GM18868 (cell line): ENCODE measurements at regions not wholly inside any gene's neighbourhood (a gene's known extent, or its start where the extent isn't known, plus 50 kb on each side); places are given as distances from the start of the nearest gene placed in this dataset.

Experiments used
- ATAC-seq: cut with Tn5 transposase; IDR thresholded peaks from one replicate; pipeline ENCODE4 v1.9.1; 2021; ENCODE audit warnings: mild to moderate bottlenecking, moderate library complexity; ENCODE audit not compliant: unreplicated experiment

- ATAC-seq: no peak
Measured at GRCh38 chr9:105828171-105828570, 133.8 kb downstream of the TMEM38B start.

DNA sequence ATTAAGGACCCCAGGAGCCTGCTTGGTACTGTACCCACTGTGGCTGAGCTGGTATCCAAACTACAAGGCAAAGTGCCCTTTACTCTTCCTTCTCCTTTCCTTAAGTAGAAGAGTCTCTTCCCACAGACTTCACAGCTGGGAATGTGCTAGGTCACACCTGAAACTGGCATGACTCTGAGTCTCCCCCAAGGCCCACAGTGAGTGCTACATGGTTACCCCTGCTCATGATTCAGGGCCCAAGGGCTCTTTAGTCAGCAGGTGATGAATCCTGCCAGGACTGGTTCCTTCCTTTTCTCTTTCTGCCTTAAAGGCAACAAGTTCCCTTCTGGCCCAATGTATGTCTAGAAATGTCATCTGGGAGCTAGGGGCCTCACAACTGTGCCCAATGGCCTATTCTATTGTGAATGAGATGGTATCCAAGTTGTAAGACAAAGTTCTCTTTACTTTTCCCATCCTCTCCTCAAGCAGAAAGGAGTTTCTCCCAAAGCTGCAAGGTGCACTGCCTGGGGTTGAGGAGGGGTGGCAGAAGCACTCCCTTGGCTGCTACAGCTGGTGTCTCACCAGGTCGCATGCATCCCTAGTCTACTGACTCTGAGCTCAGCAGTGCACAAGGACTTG is 134.4 kb downstream of the TMEM38B start:
- no peak for ATAC-seq

DNA sequence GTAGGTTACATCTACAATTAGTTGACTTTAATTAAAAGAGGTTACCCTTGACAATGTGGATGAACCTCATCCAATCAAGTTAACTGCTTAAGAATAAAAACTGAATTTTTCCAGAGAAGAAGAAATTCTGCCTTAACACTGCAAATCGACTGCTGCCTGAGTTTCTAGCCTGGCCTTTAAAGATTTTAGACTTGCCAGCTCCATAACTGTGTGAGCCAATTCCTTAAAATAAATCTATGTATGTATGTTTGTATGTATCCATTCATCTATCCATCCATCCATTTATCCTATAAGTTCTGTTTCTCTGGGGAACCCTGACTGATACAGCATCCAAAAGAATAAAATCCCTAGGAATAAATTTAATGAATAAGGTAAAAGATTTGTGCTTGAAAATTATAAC is 136.1 kb downstream of the TMEM38B start:
- no peak for ATAC-seq

DNA sequence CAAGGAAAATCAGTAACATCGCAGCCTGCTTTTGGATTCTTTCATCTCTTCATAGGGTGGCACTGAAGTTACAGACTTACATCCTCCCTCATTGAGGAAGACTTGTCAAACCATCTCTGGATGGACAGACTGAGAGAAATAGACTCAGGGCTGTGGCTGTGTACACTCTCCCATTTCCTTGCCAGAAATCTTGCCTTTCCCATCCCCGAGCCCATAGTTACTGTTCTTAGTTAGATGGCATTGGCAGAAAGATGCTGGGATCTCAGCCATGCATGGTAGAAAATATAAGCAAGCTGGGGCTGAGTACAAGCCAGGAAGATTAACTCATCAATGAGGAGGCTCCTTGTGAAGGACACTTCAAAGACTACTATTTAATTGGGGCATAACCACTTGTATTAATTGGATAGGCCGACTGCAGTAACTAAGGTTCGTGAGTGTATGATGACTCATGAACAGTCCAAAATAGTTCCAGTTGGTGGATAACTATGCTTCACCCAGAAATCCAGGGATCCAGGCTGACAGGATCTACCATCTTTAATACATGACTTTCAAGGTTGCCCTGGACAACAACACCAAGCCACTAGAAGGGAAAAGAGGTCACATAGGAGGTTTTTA is 137.9 kb downstream of the TMEM38B start:
- no peak for ATAC-seq

DNA sequence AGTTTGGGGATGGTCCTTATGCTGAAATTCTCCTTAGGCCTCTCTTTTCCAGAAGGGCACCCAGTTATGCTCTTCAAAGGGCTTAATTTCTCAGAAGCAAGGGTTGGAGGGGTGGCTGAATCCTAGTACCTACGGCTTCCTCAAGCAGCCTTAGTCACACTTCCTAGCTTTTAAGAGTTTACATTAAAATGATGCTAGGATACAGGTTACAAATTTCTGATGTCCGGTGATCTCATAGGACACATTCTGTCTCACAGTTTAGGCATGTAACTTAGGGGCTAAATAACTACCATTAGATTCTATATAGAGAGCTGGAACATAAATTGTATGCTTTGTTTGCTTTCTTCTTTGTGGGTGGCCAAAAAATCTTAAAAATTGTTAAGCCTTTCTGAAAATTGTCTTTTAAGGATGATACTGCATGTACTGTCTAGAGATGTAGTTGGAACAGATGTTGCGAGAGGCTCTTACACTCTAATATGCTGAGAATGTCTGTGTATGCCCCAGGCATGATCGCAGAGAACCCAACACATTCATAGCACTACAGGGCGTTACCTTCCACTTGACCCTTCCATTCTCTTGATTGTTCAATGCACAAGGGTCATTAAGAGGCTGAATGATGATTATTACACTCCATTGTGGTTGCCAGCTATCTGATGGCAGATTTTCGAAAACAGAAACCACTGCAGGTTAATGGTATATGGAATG is 139.1 kb downstream of the TMEM38B start:
- no peak for ATAC-seq

DNA sequence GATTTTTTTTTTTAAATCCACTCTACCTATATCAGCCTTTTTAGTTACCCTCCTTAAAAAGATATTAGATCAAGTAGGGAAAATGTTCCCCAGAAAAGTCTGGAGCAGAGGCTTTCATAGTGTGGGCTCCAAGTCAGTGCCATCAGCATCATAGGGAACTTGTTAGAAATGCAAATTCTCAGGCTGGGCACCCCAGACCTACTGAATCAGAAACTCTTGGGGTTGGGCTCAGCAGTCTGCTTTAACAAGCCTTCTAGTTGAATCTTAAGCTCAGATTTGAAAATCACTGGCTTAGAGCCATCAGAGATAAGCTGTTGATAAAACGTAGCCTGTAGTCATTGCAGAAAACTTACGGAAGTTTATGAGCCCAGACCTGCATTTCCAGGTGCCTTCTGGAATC is 140.1 kb downstream of the TMEM38B start:
- no peak for ATAC-seq

GRCh38 chr9:105835721-105836120 is 141.4 kb downstream of the TMEM38B start:
- no peak for ATAC-seq

GRCh38 chr9:105836936-105837660 is 142.8 kb downstream of the TMEM38B start:
- ATAC-seq: no peak

DNA sequence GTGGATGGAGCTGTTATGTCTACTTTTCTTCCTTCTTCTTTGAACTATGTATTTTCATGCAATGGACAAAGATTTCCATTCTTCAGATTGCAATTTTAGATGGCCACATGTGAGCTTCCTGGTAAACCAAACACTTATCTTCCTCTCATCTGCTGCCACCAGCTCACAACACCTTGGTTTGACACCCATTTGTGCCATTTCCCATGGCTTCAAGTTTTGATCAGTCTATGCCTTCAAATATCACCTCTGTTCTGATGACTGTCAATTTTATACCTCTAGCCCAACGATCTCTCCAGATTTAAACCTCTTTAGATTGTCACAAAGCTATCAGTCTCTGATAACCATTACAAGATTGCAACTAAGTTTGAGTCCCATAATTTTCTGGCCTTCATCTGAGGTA is 147.2 kb downstream of the TMEM38B start:
- no peak for ATAC-seq

DNA sequence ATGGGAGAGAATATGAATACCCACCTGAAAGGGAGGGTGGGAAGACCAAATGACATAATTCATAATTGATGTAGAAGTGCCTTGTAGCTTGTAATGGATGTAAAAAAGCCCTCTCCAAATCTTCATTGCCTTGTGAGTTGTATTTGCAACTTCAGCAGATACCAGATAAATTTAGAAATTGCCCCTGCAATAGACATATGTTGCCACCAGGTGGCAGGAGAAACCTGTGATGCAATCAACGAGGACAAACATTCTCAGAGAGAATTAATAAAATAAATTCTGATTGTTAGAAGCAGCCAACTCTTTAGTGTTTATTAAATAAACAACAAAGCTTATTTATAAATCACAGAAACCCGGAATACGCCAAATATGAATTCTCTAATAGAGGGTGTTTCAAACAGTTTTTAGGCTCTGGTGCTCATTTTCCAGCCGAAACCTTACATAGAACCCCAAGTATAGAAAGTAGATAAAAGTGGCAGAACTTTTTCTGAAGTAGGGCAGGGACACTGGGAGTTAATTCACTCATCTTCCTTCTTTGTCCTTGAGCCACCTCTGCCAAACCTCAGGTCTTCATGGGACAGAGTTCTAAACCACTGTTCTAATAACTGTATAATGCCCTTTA is 147.8 kb downstream of the TMEM38B start:
- peak; percentile 56 for ATAC-seq

DNA sequence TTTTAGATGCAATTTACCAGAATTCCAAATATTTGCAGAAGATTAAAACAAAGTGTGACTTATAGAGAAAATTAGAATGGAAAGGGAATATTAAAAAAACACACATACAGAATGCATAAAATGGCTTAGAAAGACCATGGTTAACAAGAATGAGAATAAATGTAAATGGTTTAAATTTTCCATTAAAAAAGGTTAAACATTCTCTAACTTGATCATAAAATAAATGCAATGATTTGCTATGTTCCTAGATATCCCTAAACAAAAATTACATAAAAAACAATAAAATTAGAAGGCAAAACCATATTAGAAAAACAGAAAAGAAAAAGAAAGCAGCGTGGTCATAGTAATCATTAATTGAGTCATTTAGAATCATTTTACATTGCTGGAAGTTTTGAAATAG is 152.5 kb downstream of the TMEM38B start:
- ATAC-seq: no peak

DNA sequence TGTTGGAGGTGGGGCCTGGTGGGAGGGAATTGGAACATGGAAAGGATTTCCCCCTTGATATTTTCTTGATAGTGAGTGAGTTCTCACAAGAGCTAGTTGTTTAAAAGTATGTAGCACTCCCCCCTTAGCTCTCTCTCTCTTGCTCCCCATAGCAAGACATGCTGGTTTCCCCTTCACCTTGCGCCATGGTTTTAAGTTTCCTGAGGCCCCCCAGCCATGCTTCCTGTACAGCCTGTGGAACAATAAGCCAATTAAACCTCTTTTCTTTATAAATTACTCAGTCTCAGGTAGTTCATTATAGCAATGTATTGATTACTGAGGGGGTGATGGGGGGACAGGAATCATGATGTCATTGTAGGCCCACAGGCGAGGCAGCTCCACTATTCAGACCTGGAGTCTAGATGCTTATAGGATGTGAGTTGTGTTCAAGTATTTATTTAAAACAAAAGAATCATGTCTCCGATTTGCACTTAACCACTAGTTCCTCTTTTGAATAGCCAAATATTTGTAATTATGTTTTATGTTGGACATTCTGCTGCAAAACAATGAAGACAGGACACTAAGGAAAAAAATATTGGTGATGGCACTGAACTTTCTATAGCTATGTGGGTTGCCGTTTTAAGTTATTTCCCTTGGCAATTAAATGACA is 156.6 kb downstream of the TMEM38B start:
- ATAC-seq: no peak

- no peak for ATAC-seq
Measured at GRCh38 chr9:105854026-105854782, 159.9 kb downstream of the TMEM38B start.

GRCh38 chr9:105854783-105855724 is 160.7 kb downstream of the TMEM38B start:
- no peak for ATAC-seq

DNA sequence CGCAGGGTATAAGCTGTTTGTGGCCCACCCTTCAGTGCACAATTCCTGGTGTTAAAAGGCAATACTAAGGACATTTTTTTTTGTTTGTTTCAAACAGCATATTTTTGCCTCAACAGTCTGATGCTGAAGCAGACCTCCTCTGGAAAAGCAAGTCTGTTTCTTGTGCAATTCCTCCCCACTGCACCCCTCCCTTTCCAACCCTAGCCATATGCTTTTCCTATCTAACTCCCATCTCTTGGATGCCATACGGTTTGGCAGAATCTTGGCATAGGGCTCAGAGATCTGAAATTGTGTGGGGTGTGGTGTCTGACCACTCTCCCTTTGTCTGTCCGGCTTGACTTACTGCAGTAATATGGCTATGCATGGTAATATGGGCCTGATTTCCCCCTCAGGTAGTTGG is 161.6 kb downstream of the TMEM38B start:
- no peak for ATAC-seq

- no peak for ATAC-seq
Measured at GRCh38 chr9:105858006-105858690, 163.8 kb downstream of the TMEM38B start.

DNA sequence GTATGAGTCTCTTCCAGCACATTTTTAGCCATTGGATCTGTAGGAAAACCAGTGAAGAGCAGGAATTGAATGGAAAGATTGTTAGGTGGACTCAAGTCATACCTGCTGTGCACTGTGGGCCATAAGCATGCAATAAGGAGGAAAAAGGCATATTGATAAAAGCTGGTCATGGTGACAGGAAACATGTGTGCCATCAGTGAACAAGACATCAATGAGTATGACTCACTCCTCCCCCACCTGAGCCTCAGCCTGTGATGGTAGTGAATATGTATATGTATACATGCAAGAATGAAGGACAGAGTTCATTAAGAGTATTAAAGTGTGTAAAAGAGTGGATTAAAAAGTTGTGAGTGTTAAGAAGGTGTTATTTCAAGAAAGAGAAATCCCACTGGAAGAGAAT is 164.5 kb downstream of the TMEM38B start:
- ATAC-seq: no peak

DNA sequence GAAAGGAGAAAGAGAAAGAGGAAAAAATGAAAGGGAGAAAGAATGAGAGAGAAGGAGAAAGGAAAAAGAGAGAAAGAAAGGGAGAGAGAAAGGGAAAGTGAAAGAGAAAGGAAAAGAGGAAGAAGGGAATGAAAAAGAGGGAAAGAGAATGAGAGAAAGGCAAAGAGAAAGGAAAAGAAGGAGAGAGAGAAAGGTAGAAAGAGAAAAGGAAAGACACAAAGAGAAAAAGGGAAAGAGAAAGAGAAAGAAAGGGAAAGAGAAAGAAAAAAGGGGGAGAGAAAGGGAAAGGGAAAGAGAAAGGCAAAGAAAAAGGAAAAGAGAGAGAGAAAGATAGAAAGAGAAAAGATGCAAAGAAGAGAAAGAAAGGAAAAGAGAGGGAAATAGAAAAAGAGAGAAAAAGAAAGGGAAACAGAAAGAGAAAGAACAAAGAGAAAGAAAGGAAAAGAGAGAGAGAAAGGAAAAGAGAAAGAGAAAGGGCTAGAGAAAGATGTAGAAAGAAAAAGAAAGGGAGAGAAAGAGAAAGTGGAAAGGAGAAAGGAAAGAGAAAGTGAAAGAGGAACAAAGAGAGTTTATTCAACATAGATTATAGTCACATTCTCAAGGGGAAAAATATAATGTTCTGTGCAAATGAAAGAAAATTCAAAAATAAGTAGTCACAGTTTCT is 165.2 kb downstream of the TMEM38B start:
- no peak for ATAC-seq
